CD8-positive, alpha-beta memory T cell (primary cell): ENCODE measurements at regions not wholly inside any gene's neighbourhood (a gene's known extent, or its start where the extent isn't known, plus 50 kb on each side); places are given as distances from the start of the nearest gene placed in this dataset.

Experiments
- CTCF ChIA-PET: fragments of 350-600 bp; sonication (Branson Sonifier 250); formaldehyde crosslinking; loops from one replicate; lab custom pipeline; 2021; ENCODE audit warnings: antibody characterized with exemption; lab: Charles Lee
- POLR2A ChIA-PET: fragments of 350-600 bp; sonication (Branson Sonifier 250); formaldehyde crosslinking; loops from one replicate; lab custom pipeline; 2021; ENCODE audit warnings: antibody characterized with exemption; lab: Charles Lee
- DNase-seq, 5 donors: peaks; one replicate each; pipeline versions ENCODE4 v3.0.0 to v3.0.0-alpha.2; 2020 to 2022; ENCODE audit warnings: mixed read lengths in 1 of 5
- H3K27ac ChIP-seq: one replicate; pipeline ENCODE4 v1.7.0; 2013; ENCODE audit warnings: low read depth, mild to moderate bottlenecking, low read length, moderate library complexity
- H3K27me3 ChIP-seq: 2 replicates; pipeline ENCODE4 v1.7.0; 2013; ENCODE audit warnings: low read length, mild to moderate bottlenecking; ENCODE audit not compliant: insufficient read depth, poor library complexity, severe bottlenecking
- H3K36me3 ChIP-seq: 2 replicates; pipeline ENCODE4 v1.7.0; 2013; ENCODE audit warnings: mild to moderate bottlenecking, low read length, moderate library complexity; ENCODE audit not compliant: insufficient read depth
- H3K4me1 ChIP-seq: 2 replicates; pipeline ENCODE4 v1.7.0; 2013; ENCODE audit warnings: mild to moderate bottlenecking, low read length, moderate library complexity; ENCODE audit not compliant: insufficient read depth
- H3K4me3 ChIP-seq: 2 replicates; pipeline ENCODE4 v1.7.0; 2013; ENCODE audit warnings: mild to moderate bottlenecking, low read length
- H3K9me3 ChIP-seq: 2 replicates; pipeline ENCODE4 v1.7.0; 2013; ENCODE audit warnings: mild to moderate bottlenecking, low read length
- H3K27ac Mint-ChIP-seq, 8 donors: one replicate each; pipeline ENCODE4 v1.8.0; 2020 to 2021; ENCODE audit warnings: mixed read lengths in 8 of 8, mild to moderate bottlenecking in 6 of 8, inconsistent platforms in 3 of 8, moderate library complexity in 3 of 8
- H3K27me3 Mint-ChIP-seq, 2 donors: one replicate each; pipeline ENCODE4 v1.8.0; 2020 to 2021; ENCODE audit warnings: mixed read lengths in 2 of 2, mild to moderate bottlenecking in 1 of 2, moderate library complexity in 1 of 2
- H3K36me3 Mint-ChIP-seq, 3 donors: one replicate each; pipeline ENCODE4 v1.8.0; 2020 to 2021; ENCODE audit warnings: mixed read lengths in 3 of 3, inconsistent platforms in 1 of 3, mild to moderate bottlenecking in 1 of 3
- H3K4me1 Mint-ChIP-seq, 3 donors: one replicate each; pipeline ENCODE4 v1.8.0; 2020 to 2021; ENCODE audit warnings: mixed read lengths in 3 of 3, inconsistent platforms in 1 of 3, mild to moderate bottlenecking in 1 of 3
- H3K4me3 Mint-ChIP-seq, 7 donors: one replicate each; pipeline ENCODE4 v1.8.0; 2020 to 2021; ENCODE audit warnings: mixed read lengths in 7 of 7, mild to moderate bottlenecking in 6 of 7, moderate library complexity in 4 of 7, inconsistent platforms in 2 of 7
- H3K9me3 Mint-ChIP-seq, 5 donors: one replicate each; pipeline ENCODE4 v1.8.0; 2020 to 2022; ENCODE audit warnings: mixed read lengths in 5 of 5, mild to moderate bottlenecking in 3 of 5, moderate library complexity in 2 of 5, inconsistent platforms in 1 of 5

DNA sequence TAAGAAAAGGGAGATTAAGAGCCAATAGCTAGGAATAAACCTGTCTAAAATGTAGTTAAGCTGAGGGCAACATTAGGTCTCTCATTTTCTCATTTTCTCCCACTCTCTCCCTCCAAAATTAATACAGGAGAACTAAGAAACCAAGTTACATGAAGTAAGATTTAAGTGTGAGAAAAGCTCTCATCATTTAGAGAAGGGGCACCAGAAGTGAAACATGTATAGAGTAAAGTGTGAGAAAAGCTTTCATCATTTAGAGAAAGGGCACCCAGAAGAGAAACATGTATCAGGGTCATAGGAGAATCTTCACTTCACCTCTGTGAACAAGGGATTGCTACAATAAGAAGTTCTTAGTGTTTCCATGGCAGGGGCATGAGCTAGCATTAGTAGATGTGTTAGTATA, 132.4 kb upstream of the CNTN1 start:
- POLR2A ChIA-PET, result no interaction called here
- Histone ChIP-seq H3K36me3 (no peaks in the 10 kb centered on the region), H3K4me3 (no peak overlapping the region), H3K9me3 (no peaks in the 10 kb centered on the region), H3K27ac (no peak overlapping the region), H3K4me1 (no peaks in the 10 kb centered on the region), H3K27me3 (no peaks in the 10 kb centered on the region)
- H3K36me3 Mint-ChIP-seq, result peaks cover 0 to 1% (median 0%) of the 10 kb centered on the region in 3 donors
- no peak overlapping the region for H3K27ac Mint-ChIP-seq
- H3K4me1 Mint-ChIP-seq, result no peaks in the 10 kb centered on the region
- CTCF ChIA-PET, result no interaction called here
- no peak for DNase-seq
- no peaks in the 10 kb centered on the region for H3K27me3 Mint-ChIP-seq
- H3K9me3 Mint-ChIP-seq, result peaks cover 0 to 5% (median 3%) of the 10 kb centered on the region in 5 donors
- H3K4me3 Mint-ChIP-seq, result no peak overlapping the region

DNA sequence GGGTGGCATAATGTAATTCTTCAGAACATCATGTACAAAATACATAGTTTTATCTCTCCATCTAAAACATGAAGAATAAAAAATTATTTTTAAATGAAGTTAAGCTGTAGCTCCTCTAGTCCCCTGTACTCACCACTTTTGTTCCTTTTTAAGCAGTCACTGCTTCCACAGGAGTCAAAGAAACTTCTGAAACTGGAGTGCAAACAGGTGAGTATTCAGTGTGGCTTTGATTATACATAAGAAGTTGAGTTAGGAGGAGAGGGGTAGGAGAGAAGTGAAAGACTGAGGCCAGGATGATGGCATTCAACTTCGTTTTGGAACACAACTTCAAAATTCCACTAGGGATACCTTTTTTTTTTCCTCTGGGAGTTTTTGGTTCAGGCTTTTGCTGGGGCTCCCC, 131.4 kb upstream of the CNTN1 start:
- H3K27me3 ChIP-seq, result no peaks in the 10 kb centered on the region
- Mint-ChIP-seq H3K27me3 (no peaks in the 10 kb centered on the region), H3K36me3 (no peaks in the 10 kb centered on the region), H3K27ac (no peak overlapping the region), H3K4me3 (no peak overlapping the region), H3K9me3 (peaks cover 0 to 4% (median 2%) of the 10 kb centered on the region in 5 donors), H3K4me1 (no peaks in the 10 kb centered on the region)
- no peak overlapping the region for H3K4me3 ChIP-seq
- no peaks in the 10 kb centered on the region for H3K4me1 ChIP-seq
- CTCF ChIA-PET, result no interaction called here
- no peak overlapping the region for H3K27ac ChIP-seq
- POLR2A ChIA-PET, result no interaction called here
- H3K9me3 ChIP-seq, result no peaks in the 10 kb centered on the region
- no peaks in the 10 kb centered on the region for H3K36me3 ChIP-seq
- DNase-seq, result no peak

GRCh38 chr12:40561395-40561966, 130.8 kb upstream of the CNTN1 start:
- Histone ChIP-seq H3K27me3 (no peaks in the 10 kb centered on the region), H3K27ac (no peak overlapping the region), H3K4me3 (no peak overlapping the region), H3K4me1 (no peaks in the 10 kb centered on the region), H3K36me3 (no peaks in the 10 kb centered on the region), H3K9me3 (no peaks in the 10 kb centered on the region)
- Mint-ChIP-seq H3K4me3 (no peak overlapping the region), H3K9me3 (peaks cover 0 to 4% (median 0%) of the 10 kb centered on the region in 5 donors), H3K27ac (no peak overlapping the region), H3K27me3 (no peaks in the 10 kb centered on the region), H3K36me3 (no peaks in the 10 kb centered on the region), H3K4me1 (no peaks in the 10 kb centered on the region)
- POLR2A ChIA-PET, result no interaction called here
- DNase-seq, result no peak
- CTCF ChIA-PET, result no interaction called here

DNA sequence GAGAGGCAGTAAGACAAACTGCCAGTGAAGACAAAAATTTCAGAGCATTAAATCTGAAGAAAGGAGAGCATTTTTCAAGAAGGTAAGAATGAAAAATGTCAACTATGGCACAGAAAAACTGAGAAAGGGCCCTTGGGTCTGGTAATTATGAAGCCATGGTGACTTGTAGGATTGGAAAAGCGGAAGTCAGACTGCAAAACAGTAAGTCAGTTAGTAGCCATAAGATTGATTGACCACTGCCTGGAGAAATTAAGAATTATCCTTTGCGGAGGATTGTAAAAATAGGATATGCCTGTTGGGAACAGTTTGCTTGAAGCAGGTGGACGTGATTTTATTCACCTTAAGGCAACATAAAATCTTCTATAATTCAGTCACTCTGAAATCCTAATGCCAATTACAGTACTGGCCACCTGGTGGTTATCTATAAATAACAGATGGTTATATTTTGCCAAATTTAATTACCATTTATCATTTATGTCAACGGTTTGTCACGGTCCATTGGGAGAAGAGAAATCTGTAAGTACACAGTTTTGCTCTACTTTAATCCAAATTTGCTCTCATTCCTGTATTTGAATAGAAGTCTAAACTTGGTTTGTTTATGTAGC, 127.1 kb upstream of the CNTN1 start:
- ChIA-PET POLR2A (no interaction called here), CTCF (no interaction called here)
- Histone ChIP-seq H3K27ac (no peak overlapping the region), H3K36me3 (no peaks in the 10 kb centered on the region), H3K9me3 (no peaks in the 10 kb centered on the region), H3K27me3 (no peaks in the 10 kb centered on the region), H3K4me1 (no peaks in the 10 kb centered on the region), H3K4me3 (no peak overlapping the region)
- Mint-ChIP-seq H3K4me1 (no peaks in the 10 kb centered on the region), H3K9me3 (peaks cover 0 to 4% (median 0%) of the 10 kb centered on the region in 5 donors), H3K4me3 (no peak overlapping the region), H3K27ac (no peak overlapping the region), H3K36me3 (no peaks in the 10 kb centered on the region), H3K27me3 (no peaks in the 10 kb centered on the region)
- no peak for DNase-seq

DNA sequence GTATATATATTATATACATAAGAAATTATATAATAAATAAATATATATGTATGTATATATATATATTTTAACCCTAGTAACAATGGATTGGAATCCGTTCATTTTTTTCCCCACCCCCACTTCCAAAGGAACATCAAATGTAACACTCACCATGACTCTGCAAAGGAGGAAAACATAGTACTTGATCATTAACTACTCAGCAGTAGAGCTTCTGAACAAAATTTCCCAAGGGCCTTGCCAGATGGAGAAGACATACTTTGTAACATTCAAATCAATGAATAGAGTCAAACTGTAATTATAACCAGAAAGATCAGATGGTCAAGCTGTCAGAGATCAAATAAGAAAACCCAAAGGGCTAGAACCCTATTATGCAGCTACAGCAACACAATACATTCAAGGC, 126.0 kb upstream of the CNTN1 start:
- Histone ChIP-seq H3K9me3 (no peaks in the 10 kb centered on the region), H3K27ac (no peak overlapping the region), H3K27me3 (no peaks in the 10 kb centered on the region), H3K4me1 (no peaks in the 10 kb centered on the region), H3K36me3 (no peaks in the 10 kb centered on the region), H3K4me3 (no peak overlapping the region)
- ChIA-PET CTCF (no interaction called here), POLR2A (no interaction called here)
- Mint-ChIP-seq H3K36me3 (no peaks in the 10 kb centered on the region), H3K4me1 (no peaks in the 10 kb centered on the region), H3K27me3 (no peaks in the 10 kb centered on the region), H3K27ac (no peak overlapping the region), H3K4me3 (no peak overlapping the region), H3K9me3 (peaks cover 0 to 8% (median 0%) of the 10 kb centered on the region in 5 donors)
- no peak for DNase-seq

- H3K4me1 Mint-ChIP-seq, result no peaks in the 10 kb centered on the region
- Histone ChIP-seq H3K27me3 (no peaks in the 10 kb centered on the region), H3K27ac (no peak overlapping the region), H3K9me3 (no peaks in the 10 kb centered on the region), H3K4me1 (no peaks in the 10 kb centered on the region), H3K4me3 (no peak overlapping the region), H3K36me3 (no peaks in the 10 kb centered on the region)
- H3K27ac Mint-ChIP-seq, result no peak overlapping the region
- ChIA-PET CTCF (no interaction called here), POLR2A (no interaction called here)
- no peak for DNase-seq
- H3K27me3 Mint-ChIP-seq, result no peaks in the 10 kb centered on the region
- H3K9me3 Mint-ChIP-seq, result peaks cover 0 to 4% (median 2%) of the 10 kb centered on the region in 5 donors
- no peak overlapping the region for H3K4me3 Mint-ChIP-seq
- H3K36me3 Mint-ChIP-seq, result no peaks in the 10 kb centered on the region
Observed at GRCh38 chr12:40569626-40570179, 122.5 kb upstream of the CNTN1 start.

GRCh38 chr12:40573024-40573423, 119.2 kb upstream of the CNTN1 start:
- no peak overlapping the region for H3K4me3 ChIP-seq
- ChIA-PET POLR2A (no interaction called here), CTCF (no interaction called here)
- no peaks in the 10 kb centered on the region for H3K27me3 ChIP-seq
- Mint-ChIP-seq H3K27me3 (no peaks in the 10 kb centered on the region), H3K36me3 (no peaks in the 10 kb centered on the region), H3K27ac (no peak overlapping the region), H3K4me1 (no peaks in the 10 kb centered on the region), H3K9me3 (peaks cover 0 to 6% (median 2%) of the 10 kb centered on the region in 5 donors), H3K4me3 (no peak overlapping the region)
- H3K27ac ChIP-seq, result no peak overlapping the region
- no peaks in the 10 kb centered on the region for H3K4me1 ChIP-seq
- DNase-seq, result no peak
- H3K36me3 ChIP-seq, result no peaks in the 10 kb centered on the region
- no peaks in the 10 kb centered on the region for H3K9me3 ChIP-seq

GRCh38 chr12:40575987-40576386, 116.3 kb upstream of the CNTN1 start:
- Mint-ChIP-seq H3K4me1 (no peaks in the 10 kb centered on the region), H3K36me3 (no peaks in the 10 kb centered on the region), H3K4me3 (no peak overlapping the region), H3K27ac (no peak overlapping the region), H3K27me3 (no peaks in the 10 kb centered on the region), H3K9me3 (peaks cover 0 to 6% (median 2%) of the 10 kb centered on the region in 5 donors)
- H3K9me3 ChIP-seq, result no peaks in the 10 kb centered on the region
- H3K36me3 ChIP-seq, result no peaks in the 10 kb centered on the region
- H3K4me1 ChIP-seq, result no peaks in the 10 kb centered on the region
- H3K4me3 ChIP-seq, result no peak overlapping the region
- H3K27me3 ChIP-seq, result no peaks in the 10 kb centered on the region
- ChIA-PET CTCF (no interaction called here), POLR2A (no interaction called here)
- no peak for DNase-seq
- no peak overlapping the region for H3K27ac ChIP-seq
